B cell (primary cell): ENCODE measurements at regions not wholly inside any gene's neighbourhood (a gene's known extent, or its start where the extent isn't known, plus 50 kb on each side); places are given as distances from the start of the nearest gene placed in this dataset.

Source experiments
- ATAC-seq: fragments of 200-7000 bp; cut with Tn5 transposase; one replicate; pipeline ENCODE4 v1.10.0; 2021; ENCODE audit warnings: low read depth, mild to moderate bottlenecking, moderate number of reproducible peaks, moderate library complexity
- CTCF ChIA-PET: fragments of 350-600 bp; sonication (Branson Sonifier 250); formaldehyde crosslinking; loops from one replicate; lab custom pipeline; 2021; ENCODE audit warnings: antibody characterized with exemption, inconsistent platforms; lab: Charles Lee
- POLR2A ChIA-PET: fragments of 350-600 bp; sonication (Branson Sonifier 250); formaldehyde crosslinking; loops from one replicate; lab custom pipeline; 2021; ENCODE audit warnings: antibody characterized with exemption; lab: Charles Lee
- DNase-seq: peaks from one replicate; pipeline ENCODE4 v3.0.0; 2013
- H2AFZ ChIP-seq: 2 replicates; pipeline ENCODE4 v1.6.1; 2012; ENCODE audit warnings: mild to moderate bottlenecking, low read depth, low read length; ENCODE audit not compliant: insufficient read depth, poor library complexity, severe bottlenecking
- H3K27ac ChIP-seq, 2 donors: 1 replicate in 1 of 2; 2 replicates in 1 of 2; pipeline ENCODE4 v1.5.1; 2012 to 2013; ENCODE audit warnings: low read length in 2 of 2, mild to moderate bottlenecking in 2 of 2, moderate library complexity in 1 of 2
- H3K27me3 ChIP-seq, 4 experiments: fragments of 200-600 bp in 1 of 4; sonication (generic) in 1 of 4; replicated peaks in 1 of 4; 1 replicate in 2 of 4; 2 replicates in 2 of 4; pipeline versions ENCODE4 v1.6.1 to v1.7.0; 2013 to 2016; ENCODE audit warnings: low read length in 3 of 4, mild to moderate bottlenecking in 2 of 4, mixed read lengths in 1 of 4, moderate library complexity in 1 of 4; ENCODE audit not compliant: insufficient read depth in 4 of 4, control insufficient read depth in 3 of 4; ENCODE audit errors: control extremely low read depth in 1 of 4
- H3K36me3 ChIP-seq, 2 experiments: replicated peaks in 1 of 2; 1 replicate in 1 of 2; 2 replicates in 1 of 2; pipeline versions ENCODE4 v1.6.1 to v1.7.1; 2013; ENCODE audit warnings: low read length in 1 of 2; ENCODE audit not compliant: insufficient read depth in 2 of 2, control insufficient read depth in 1 of 2; ENCODE audit errors: control extremely low read depth in 1 of 2, extremely low read depth in 1 of 2
- H3K4me1 ChIP-seq, 2 donors: fragments of 200-600 bp in 1 of 2; sonication (generic) in 1 of 2; 1 replicate in 1 of 2; 2 replicates in 1 of 2; pipeline versions ENCODE4 v1.5.1 to v1.6.1; 2013 to 2017; ENCODE audit warnings: low read length in 2 of 2; ENCODE audit not compliant: control insufficient read depth in 2 of 2, insufficient read depth in 2 of 2
- H3K4me2 ChIP-seq: replicated peaks from 2 replicates; pipeline ENCODE3; 2012; ENCODE audit warnings: mild to moderate bottlenecking, low read depth, low read length; ENCODE audit not compliant: poor library complexity, severe bottlenecking
- H3K4me3 ChIP-seq, 5 experiments: fragments of 200-600 bp in 1 of 5; sonication (generic) in 1 of 5; 1 replicate in 3 of 5; 2 replicates in 2 of 5; pipeline versions ENCODE4 v1.5.1 to v1.7.0; 2011 to 2016; ENCODE audit warnings: low read length in 4 of 5, mild to moderate bottlenecking in 4 of 5, low read depth in 2 of 5, control low read depth in 1 of 5, moderate library complexity in 1 of 5; ENCODE audit not compliant: insufficient read depth in 1 of 5; ENCODE audit errors: control extremely low read depth in 1 of 5, extremely low read depth in 1 of 5
- H3K79me2 ChIP-seq: fragments of 200-600 bp; sonication (generic); one replicate; pipeline ENCODE4 v1.6.0; 2016; ENCODE audit warnings: low read length; ENCODE audit not compliant: control insufficient read depth, insufficient read depth
- H3K9ac ChIP-seq: fragments of 200-600 bp; sonication (generic); 2 replicates; pipeline ENCODE4 v1.6.1; 2017; ENCODE audit warnings: mild to moderate bottlenecking, low read length, moderate library complexity
- H3K9me3 ChIP-seq, 3 donors: one replicate each; pipeline versions ENCODE4 v1.6.1 to v1.7.1; 2013; ENCODE audit warnings: low read length in 2 of 3; ENCODE audit not compliant: control insufficient read depth in 2 of 3, insufficient read depth in 1 of 3; ENCODE audit errors: control extremely low read depth in 1 of 3
- H4K20me1 ChIP-seq: 2 replicates; pipeline ENCODE4 v1.6.0; 2012; ENCODE audit warnings: mild to moderate bottlenecking, low read length; ENCODE audit not compliant: insufficient read depth, control insufficient read depth, poor library complexity, severe bottlenecking
- H3K27ac Mint-ChIP-seq: one replicate; pipeline ENCODE4 v1.8.0; 2021; ENCODE audit warnings: mixed read lengths
- H3K27me3 Mint-ChIP-seq: one replicate; pipeline ENCODE4 v1.8.0; 2021; ENCODE audit warnings: mixed read lengths
- H3K4me1 Mint-ChIP-seq: one replicate; pipeline ENCODE4 v1.8.0; 2021; ENCODE audit warnings: mixed read lengths
- H3K4me3 Mint-ChIP-seq: one replicate; pipeline ENCODE4 v1.8.0; 2021; ENCODE audit warnings: mixed read lengths
- H3K9me3 Mint-ChIP-seq: one replicate; pipeline ENCODE4 v1.8.0; 2022; ENCODE audit warnings: mixed read lengths; ENCODE audit not compliant: insufficient read depth
- EZH2 ChIP-seq: IDR thresholded peaks from 2 replicates; pipeline ENCODE4 v1.6.1; 2012; ENCODE audit warnings: borderline replicate concordance, low read depth, mild to moderate bottlenecking, moderate library complexity, low read length; ENCODE audit not compliant: insufficient read depth, poor library complexity, severe bottlenecking
- WGBS: methylation state at CpG from one replicate; pipeline ENCODE4 v1.1.5; 2013; ENCODE audit warnings: missing lambda C conversion rate; ENCODE audit not compliant: insufficient coverage; 5-methylcytosine and 5-hydroxymethylcytosine counted together
- intact Hi-C: fragments of 100-400 bp; cut with micrococcal nuclease; formaldehyde crosslinking; loops from one replicate; pipeline ENCODE4 v1.10.0; 2022
- TF ChIP-seq, protein P1 (sequence below): fragments of 200-600 bp; IDR thresholded peaks from one replicate; pipeline ENCODE4 v1.8.0; 2022; ENCODE audit warnings: antibody characterized with exemption, mild to moderate bottlenecking

DNA sequence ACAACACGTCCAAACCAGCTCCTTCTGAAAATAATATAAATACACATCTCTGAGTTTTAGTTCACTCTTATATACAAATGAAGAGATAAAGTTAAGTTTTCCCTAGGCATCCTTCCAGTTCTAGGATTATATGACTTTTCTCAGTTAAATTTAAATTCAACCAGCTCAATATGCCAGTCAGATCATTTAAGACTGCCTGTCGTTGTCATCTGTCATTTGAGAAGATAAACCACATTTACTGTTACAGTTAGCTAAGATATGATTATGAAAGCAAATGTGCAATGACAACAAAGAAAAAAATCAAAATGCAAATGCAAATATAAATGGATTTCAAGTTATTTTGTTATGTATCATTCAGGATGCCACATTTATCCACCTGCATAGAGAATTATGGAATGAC is 671.7 kb upstream of the GOT2 start:
- no CpG with 5 or more reads among the region's 2 CpGs for WGBS
- Histone ChIP-seq H3K36me3 (no peaks in the 10 kb centered on the region), H4K20me1 (no peaks in the 10 kb centered on the region), H3K4me3 (no peak overlapping the region), H3K79me2 (no peaks in the 10 kb centered on the region), H2AFZ (no peak overlapping the region), H3K4me2 (no peak overlapping the region), H3K27me3 (no peaks in the 10 kb centered on the region), H3K9ac (no peak overlapping the region), H3K9me3 (no peaks in the 10 kb centered on the region), H3K4me1 (no peaks in the 10 kb centered on the region), H3K27ac (no peak overlapping the region)
- ATAC-seq (no peak), DNase-seq (no peak)
- intact Hi-C loops = no loop called here
- Mint-ChIP-seq H3K4me3 (no peak overlapping the region), H3K27ac (no peak overlapping the region), H3K27me3 (no peaks in the 10 kb centered on the region), H3K9me3 (peaks cover 3% of the 10 kb centered on the region), H3K4me1 (no peaks in the 10 kb centered on the region)
- no peak for TF ChIP-seq EZH2
- TF ChIP-seq, protein P1, sequence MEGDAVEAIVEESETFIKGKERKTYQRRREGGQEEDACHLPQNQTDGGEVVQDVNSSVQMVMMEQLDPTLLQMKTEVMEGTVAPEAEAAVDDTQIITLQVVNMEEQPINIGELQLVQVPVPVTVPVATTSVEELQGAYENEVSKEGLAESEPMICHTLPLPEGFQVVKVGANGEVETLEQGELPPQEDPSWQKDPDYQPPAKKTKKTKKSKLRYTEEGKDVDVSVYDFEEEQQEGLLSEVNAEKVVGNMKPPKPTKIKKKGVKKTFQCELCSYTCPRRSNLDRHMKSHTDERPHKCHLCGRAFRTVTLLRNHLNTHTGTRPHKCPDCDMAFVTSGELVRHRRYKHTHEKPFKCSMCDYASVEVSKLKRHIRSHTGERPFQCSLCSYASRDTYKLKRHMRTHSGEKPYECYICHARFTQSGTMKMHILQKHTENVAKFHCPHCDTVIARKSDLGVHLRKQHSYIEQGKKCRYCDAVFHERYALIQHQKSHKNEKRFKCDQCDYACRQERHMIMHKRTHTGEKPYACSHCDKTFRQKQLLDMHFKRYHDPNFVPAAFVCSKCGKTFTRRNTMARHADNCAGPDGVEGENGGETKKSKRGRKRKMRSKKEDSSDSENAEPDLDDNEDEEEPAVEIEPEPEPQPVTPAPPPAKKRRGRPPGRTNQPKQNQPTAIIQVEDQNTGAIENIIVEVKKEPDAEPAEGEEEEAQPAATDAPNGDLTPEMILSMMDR = no peak
- CTCF ChIA-PET = no interaction called here
- POLR2A ChIA-PET = no interaction called here

- POLR2A ChIA-PET = no interaction called here
- Mint-ChIP-seq H3K27me3 (no peaks in the 10 kb centered on the region), H3K4me3 (no peak overlapping the region), H3K27ac (no peak overlapping the region), H3K4me1 (no peaks in the 10 kb centered on the region), H3K9me3 (peaks cover 3% of the 10 kb centered on the region)
- H3K79me2 ChIP-seq = no peaks in the 10 kb centered on the region
- no peak overlapping the region for H3K4me2 ChIP-seq
- no peak overlapping the region for H3K9ac ChIP-seq
- ATAC-seq (no peak), DNase-seq (no peak)
- WGBS = no CpG with 5 or more reads among the region's 2 CpGs
- H3K4me1 ChIP-seq = no peaks in the 10 kb centered on the region
- H4K20me1 ChIP-seq = no peaks in the 10 kb centered on the region
- TF ChIP-seq, protein P1 = no peak
- TF ChIP-seq EZH2 = no peak
- H2AFZ ChIP-seq = no peak overlapping the region
- no peaks in the 10 kb centered on the region for H3K27me3 ChIP-seq
- no peaks in the 10 kb centered on the region for H3K9me3 ChIP-seq
- intact Hi-C loops = no loop called here
- H3K4me3 ChIP-seq = no peak overlapping the region
- H3K27ac ChIP-seq = no peak overlapping the region
- CTCF ChIA-PET = no interaction called here
- H3K36me3 ChIP-seq = no peaks in the 10 kb centered on the region
Observed at GRCh38 chr16:59404509-59404908, 670.4 kb upstream of the GOT2 start.
